ENCODE measurements at regions not wholly inside any gene's neighbourhood (a gene's known extent, or its start where the extent isn't known, plus 50 kb on each side); places are given as distances from the start of the nearest gene placed in this dataset.

- no peak overlapping the region for H3K4me3 ChIP-seq (ENCODE audit: low read depth, low read length)
Measured at GRCh38 chr4:112860830-112861690, 188.4 kb upstream of the ANK2 start.

DNA sequence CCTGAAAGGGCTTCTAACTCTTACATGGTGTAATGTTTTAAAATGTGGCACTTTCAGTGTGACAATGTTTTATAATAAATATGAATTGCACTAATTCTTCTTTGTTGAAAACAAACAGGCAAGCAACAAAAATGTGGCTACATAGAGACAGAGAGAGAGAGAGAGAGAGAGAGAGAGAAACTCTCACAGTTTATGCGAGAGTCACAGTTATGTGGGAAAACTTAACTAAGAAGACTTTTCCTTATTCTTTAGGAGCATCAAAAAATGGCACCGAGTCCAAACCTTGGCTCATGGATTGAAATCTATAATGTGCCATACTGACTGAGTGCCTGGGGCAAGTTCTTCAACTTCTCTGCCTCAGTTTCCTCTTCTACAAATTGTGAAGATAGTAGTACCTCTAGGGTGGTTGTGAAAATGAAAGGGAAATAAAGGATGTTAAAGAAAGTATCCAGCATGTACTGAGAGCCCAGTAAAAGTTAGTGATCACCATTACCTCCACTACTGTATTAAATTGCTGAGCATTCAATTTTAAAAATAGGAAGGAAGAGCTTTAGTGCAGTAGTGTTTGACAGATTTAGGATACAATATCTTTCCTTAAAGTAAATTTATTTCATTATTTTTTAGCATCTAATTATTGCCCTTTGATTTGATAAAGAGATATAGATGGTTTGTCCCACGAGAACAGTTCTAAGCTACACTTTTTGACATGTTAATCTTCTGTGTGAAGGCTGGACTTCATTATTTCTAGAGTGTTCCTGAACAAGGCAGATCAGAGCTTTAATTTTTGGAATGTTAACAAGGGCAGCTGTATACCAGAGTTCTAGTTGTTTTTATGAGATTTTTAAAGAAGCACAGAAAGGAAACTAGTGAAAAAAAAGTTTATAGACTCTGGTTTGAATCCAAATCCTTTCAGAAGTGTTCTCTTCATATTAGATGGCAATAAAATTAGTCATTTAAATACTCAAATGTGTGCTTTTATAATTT lies 187.5 kb upstream of the ANK2 start:
- no peak overlapping the region for H3K4me3 ChIP-seq (ENCODE audit: low read depth, low read length)
- no peak for TF ChIP-seq CTCF (IDR thresholded peaks at IDR 0.05; ENCODE audit: borderline replicate concordance, insufficient read depth, low read depth, low read length)

More at GRCh38 chr4:112860830-112861690, 188.4 kb upstream of the ANK2 start:
- TF ChIP-seq CTCF (IDR thresholded peaks at IDR 0.05; ENCODE audit: borderline replicate concordance, insufficient read depth, low read depth, low read length) = no peak

DNA sequence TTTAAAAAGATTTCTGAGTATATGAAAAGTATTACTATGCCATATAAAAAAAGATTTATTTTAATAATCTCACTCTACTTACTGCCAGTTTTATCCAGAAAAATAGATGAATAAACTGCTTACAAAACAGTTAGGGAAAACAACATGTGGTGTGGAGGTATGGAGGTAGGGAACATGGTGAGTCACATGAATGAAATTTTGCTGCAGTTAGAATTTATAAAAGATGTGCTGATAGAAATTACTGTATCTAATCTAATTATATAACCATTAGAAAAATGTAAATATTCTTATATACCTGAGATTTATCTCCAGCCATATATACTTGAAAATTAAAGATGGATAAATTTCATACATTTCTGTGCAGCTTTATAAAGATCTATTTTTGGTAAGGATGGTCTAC lies 184.0 kb upstream of the ANK2 start:
- TF ChIP-seq CTCF (IDR thresholded peaks at IDR 0.05; ENCODE audit: borderline replicate concordance, insufficient read depth, low read depth, low read length) = no peak
- H3K4me3 ChIP-seq (ENCODE audit: low read depth, low read length) = no peak overlapping the region

GRCh38 chr4:112876316-112876715 lies 173.1 kb upstream of the ANK2 start:
- H3K4me3 ChIP-seq (ENCODE audit: low read depth, low read length) = no peak overlapping the region
- no peak for TF ChIP-seq CTCF (IDR thresholded peaks at IDR 0.05; ENCODE audit: borderline replicate concordance, insufficient read depth, low read depth, low read length)

- no peak overlapping the region for H3K4me3 ChIP-seq (ENCODE audit: low read depth, low read length)
- TF ChIP-seq CTCF (IDR thresholded peaks at IDR 0.05; ENCODE audit: borderline replicate concordance, insufficient read depth, low read depth, low read length) = no peak
Measured at GRCh38 chr4:112881842-112882241, 167.6 kb upstream of the ANK2 start.

DNA sequence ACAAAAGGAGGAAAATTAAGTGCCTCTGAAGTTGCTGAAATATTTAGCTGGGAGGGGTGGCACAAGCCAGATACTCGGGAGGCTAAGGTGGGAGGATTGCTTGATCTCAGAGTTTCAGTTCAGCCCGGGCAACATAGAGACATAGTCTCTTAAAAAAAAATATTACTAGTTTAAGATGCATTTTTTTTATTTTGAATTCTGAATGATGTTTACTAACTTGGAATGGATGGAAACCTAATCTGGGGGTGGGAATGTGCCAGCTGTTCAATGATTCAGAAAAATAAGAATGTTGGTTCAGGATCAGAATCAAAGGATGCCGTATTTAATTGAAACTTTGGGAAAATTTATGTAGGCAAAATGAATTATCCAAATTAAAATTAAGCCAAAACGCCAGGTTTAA lies 167.2 kb upstream of the ANK2 start:
- H3K4me3 ChIP-seq (ENCODE audit: low read depth, low read length) = no peak overlapping the region
- TF ChIP-seq CTCF (IDR thresholded peaks at IDR 0.05; ENCODE audit: borderline replicate concordance, insufficient read depth, low read depth, low read length) = no peak

Data from GM12875 (cell line).